ENCODE measurements at regions not wholly inside any gene's neighbourhood (a gene's known extent, or its start where the extent isn't known, plus 50 kb on each side); places are given as distances from the start of the nearest gene placed in this dataset.

DNA sequence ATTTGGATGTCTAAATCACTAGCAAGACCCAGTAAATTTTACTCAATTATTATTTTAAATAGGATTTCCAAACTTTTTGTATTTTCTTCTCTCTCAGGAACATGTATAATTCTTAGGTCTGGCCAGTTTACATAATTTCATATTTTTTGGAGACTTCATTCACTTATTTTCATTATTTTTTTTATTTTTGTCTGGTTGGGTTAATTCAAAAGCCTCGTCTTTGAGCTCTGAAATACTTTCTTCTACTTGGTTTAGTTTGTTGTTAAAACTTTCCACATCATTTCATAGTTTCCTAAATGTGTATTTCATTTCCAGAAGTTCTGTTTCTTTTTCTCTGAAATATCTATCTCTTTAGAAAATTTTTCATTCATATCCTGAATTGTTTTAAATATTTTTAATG lies 322.9 kb upstream of the SPRY2 start:
- DNase-seq (ENCODE audit: low read depth) = no peak

DNA sequence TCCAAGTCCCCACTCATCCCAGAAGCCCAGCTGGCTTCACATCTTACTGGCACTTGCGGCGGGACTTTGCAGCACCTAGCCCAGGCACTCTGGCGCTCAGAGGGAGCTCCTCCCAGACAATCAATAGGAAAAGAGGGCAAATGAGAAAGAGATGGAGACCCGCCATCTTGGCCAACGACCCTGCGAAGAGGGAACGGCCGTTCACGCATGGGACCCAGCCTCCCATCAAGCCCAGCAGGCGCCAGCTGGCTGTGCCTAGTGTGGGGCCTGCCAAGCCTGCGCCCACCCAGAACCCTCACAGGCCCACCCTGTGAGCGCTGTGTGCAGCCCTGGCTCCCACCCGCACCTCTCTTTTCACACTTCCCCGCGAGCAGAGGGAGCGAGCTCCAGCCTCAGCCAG lies 317.8 kb upstream of the SPRY2 start:
- DNase-seq (ENCODE audit: low read depth) = no peak

DNA sequence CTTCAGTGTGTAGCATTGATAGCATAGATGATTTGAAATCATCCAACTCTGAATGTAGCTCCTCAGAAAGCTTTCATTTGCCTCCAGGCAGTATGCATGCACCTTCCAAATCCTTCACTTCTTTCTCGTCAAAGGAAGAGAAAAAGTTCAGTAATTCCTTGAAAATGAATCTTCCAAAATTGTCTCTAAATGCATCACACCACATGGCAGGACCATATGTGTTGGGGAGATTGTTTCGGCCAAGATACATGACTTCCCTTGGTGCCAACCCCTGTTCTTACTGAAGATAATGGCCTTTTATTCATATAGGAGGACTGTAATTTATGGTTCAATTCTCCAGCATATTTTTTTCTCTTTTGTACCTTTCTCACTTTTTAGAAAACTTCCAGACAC lies 315.6 kb upstream of the SPRY2 start:
- no peak for DNase-seq (ENCODE audit: low read depth)

DNA sequence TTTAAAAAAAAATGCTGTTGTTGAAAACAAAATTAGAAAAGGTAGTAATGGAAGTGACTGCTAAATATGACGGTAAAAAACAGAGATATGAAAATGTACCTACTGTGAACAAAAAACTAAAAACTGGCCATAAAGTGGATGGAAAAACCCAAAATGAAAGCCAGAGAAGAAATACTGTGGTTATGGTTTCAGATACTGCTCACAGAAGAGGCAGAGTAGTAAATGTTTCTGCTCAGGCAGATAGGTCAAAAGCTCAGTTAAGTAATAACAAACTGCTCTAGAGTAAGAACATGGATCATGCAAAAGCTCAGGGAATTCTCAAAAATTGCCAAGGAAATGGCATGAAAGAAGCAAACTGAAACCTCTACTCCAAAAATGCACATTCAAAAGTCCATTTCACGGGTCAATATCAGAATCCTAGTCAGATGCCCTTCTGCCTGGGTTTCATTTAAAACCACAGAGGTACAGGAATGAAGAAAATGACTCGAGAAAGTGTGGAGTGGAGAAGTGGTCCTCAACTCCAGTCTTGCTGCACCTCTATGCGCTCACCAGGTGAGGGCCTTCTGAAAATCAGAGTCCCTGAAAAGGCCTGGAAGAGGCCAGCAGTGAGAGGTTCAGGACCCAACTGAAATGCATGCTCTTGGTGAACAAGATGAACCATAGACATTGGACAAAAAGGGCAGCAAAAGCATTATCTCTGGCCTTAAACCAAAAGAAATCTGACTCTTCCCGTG lies 315.0 kb upstream of the SPRY2 start:
- DNase-seq (ENCODE audit: low read depth) = no peak

DNA sequence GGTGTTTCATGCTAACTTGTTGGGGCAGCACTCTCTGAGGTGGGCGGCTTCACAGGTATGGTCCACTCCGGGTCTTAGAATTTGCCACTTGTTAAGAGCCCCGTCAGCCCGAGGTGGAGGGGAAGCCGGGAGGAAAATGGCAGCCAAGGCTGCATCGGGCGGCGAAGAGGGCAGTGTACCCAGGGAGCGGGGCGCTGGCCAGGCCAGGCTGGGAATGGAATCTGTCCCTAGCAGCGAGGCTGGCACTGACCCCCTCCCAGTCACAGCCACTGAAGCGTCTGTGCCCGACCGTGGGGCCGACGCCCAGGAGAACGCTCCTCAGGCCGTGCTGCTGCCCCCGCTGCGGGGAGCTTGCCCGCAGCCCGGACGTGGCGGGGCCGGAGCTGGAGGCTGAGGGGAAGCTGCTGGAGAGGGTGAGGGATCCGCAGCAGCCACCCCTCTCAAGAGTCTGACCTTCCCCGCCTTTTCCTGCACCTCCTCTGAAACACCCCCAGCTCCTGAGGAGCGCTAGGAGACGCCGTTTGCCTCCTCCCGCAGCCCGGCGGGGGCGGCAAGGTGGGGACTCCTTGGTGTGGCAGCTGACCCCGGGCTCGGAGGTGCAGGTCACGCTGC lies 313.8 kb upstream of the SPRY2 start:
- DNase-seq (ENCODE audit: low read depth) = no peak

DNA sequence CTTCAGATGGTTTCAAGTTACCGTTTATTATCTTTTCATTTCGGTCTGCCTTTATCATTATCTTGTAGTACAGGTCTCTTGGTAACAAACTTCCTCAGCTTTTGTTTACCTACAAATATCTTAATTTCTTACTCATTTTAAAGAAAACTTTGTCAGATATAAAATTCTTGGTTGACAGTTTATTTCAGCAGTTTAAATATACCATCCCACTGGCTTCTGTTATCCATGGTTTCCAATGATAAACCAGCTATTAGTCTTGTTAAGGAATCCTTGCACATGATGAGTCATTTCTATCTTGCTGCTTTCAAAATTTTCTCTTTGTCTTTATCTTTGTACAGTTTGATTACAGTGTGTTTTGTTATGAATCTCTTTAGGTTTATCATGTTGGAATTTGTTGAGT lies 308.3 kb upstream of the SPRY2 start:
- DNase-seq (ENCODE audit: low read depth) = no peak

DNA sequence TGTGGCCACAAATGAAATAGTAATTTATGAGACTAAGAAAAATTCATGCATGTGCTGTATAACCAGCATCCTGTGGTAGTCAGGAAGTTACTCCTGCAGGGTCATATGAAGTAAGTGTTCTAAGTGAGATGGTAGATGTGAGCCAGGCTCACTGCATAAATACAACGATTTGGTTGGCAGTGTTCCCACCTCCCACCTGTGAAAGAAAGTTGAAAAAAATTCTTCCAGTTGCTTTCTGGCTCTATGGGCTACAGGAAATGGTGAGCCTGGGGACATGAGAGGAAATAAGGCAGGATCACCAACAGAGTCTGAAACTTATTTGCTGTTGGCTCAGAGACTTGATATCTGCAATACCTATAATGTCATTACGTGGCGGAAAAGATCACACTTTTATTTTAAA lies 301.7 kb upstream of the SPRY2 start:
- DNase-seq (ENCODE audit: low read depth) = no peak

DNA sequence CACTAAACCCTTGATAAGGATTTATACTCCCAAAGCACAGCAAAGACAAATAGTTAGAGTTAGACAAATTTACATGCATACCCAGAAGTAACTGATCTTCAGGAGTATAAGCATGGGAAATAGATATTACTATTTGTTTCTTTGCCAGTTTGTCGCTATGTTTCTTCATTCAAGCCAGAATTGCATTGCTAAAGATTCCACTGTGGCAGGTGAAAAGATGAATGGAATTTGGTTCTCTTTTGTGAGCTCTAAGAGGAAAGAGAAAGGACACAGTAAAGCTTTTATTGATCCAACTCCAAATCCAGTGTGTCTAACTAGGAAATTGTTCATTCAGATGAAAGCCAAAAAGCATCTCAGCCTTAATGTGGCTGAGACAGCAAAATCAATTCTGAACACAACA lies 292.3 kb upstream of the SPRY2 start:
- no peak for DNase-seq (ENCODE audit: low read depth)

DNA sequence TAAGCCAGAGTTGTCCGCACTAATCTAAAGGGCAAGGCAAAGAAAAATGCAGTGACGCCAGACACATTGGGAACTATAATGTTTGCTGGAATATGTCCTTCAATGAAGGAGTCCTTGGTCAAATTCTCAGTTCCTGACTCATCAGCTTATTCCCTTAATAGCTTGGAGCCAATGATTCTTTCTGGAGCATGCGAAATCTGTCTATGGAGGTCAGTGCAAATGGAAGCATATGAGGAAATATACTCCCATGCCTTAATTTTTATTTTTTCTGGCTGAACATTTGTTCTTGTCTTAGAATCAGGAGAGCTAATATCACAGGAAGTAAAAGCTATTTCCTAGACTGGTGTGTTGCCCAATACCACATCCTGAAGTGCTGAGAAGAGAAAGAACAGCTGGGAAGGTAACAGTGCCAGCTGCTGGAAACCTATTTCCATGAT lies 289.8 kb upstream of the SPRY2 start:
- no peak for DNase-seq (ENCODE audit: low read depth)

DNA sequence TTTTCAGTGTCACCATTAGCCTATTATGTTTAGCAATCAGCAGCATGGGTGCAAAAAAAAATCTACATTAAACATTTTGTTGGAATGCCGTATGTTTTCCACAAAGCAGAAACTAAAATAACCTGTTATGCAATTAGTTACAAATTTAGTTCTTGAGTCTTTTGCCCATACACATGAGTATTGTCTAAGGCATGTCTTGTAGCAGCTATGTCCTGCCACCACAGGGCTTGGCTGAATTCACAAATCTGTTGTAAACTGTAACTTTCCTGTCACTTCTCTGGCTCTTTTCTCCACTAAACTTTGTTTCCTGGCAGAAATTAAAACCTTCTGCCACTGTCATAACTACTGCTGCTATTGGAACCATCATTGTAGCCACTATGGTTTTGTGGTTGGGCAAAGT lies 277.9 kb upstream of the SPRY2 start:
- no peak for DNase-seq (ENCODE audit: low read depth)

DNA sequence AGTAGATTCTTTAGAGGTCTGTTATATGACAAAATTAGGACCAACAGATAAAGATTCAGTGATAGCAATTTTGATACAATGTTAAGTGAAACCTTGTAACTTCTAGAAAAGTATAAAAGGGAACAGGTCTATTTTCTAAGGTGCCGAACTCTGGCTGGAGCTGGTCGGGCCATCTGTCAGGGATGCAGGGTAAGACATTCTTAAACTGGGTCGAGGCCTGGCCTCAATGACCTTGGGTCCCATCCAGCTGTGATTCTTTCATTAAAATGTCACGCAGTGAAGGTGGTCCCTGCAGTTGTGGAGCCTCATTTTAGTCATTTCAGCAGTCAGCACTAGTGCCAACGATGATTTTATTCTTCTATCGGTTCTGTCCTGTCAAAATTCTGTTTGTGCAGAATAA lies 271.9 kb upstream of the SPRY2 start:
- DNase-seq (ENCODE audit: low read depth) = no peak

DNA sequence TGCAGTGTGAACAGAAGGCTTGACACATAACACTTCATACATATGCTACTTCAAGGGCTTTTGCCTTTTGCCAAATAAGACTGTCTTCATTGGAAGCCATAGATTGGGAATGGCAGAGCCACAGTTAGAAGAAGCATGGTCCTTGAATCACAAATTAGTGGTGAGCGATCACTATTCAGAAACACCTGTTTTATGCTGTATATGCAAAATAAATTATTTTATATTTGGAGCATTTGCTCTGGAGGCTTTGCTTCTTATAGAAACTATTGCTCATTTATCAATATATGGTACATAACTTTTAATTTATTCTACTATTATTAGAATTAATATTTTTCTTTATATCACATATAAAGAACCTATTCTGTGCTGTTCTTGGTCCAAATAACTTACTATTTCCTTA lies 270.4 kb upstream of the SPRY2 start:
- DNase-seq (ENCODE audit: low read depth) = no peak

DNA sequence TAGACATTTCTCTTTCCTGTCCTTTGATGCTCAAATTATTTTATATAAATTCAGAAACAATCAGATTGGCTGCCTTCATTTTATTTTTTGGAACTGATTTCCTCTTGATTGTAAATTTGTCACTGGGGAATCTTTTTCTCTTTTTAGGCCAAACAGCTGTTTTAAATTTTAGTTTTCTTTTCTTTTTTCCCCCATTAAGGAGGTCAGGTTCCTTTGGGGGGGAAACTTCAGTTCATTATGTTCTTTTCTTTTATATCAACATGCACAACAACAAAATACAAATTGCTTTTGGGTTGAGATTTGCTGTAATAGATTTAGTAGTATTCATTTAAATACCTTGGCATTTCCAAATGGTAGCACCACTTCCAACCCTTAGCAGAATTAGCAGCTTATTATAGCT lies 264.8 kb upstream of the SPRY2 start:
- no peak for DNase-seq (ENCODE audit: low read depth)

DNA sequence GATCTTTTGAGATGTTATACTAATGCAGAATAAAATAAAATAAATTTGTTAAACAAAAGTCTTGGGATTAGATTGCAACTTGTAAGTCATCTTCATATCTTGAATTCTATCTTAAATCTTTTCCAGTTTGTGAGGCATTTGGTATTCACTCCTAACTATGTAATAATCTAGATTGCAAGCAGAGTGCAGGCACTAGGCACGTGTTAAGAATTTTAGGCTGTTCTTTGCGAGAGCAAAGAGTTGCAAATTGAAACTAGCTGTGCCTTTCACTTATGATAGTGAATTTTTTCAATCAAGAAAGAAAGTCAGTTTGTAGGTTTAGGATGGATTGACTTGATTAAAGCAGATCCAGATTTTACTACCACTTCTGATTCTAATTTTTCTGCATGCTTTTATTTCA lies 264.1 kb upstream of the SPRY2 start:
- DNase-seq (ENCODE audit: low read depth) = no peak

DNA sequence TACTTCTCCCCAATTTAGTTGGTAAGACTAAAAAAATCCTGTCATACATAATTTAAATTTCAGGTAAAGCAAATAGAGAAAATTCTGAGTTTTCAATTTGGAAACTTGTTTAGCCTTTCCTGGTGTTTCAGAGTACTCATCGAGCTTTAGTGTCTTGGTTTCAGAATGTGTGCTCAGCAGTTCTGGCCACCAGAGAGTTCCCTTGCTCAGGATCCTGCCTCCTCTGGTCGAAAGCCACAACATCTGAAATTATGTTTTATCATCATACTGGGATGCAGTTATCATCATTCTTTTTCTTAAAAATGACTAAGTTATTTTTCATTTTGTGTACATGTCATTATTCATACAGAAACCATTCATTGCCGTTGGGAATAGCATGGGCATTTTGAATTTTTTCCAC lies 263.2 kb upstream of the SPRY2 start:
- DNase-seq (ENCODE audit: low read depth) = no peak

DNA sequence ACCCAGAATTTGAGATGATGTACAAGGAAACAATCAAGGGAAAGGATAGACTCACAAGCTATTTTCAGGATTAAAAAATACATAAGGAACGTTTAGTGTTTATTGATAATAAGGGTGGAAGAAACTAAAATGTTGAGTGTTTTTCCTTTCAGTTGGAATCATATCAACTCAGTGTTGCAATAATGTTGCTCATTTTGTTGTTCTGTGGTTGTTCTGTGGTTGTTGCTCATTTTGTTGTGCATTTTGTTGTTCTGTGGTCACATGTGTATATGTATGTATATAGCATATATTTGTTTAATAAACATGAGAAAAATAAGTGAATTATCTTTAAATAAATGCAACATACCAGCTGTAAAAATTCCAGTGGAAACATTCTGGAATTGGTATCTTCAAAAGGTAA lies 262.4 kb upstream of the SPRY2 start:
- no peak for DNase-seq (ENCODE audit: low read depth)

DNA sequence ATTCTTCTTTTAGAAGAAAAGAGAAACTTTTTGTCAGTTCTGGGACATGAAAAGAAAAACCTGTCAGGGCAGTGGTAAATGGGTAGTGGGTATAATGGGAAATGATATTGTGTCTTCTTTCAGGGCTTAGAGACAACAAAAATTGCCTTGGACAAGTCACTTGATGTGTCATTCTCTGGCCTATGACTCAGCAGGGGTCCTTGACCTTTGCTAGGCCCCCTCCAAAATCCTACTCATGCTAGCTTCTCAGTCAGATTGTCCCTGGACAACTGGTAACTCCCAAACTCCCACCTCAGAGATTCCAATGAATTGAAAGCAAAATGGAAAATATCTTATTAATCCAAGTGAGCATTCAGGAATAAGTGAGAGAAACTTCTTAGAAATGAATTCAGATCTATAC lies 258.8 kb upstream of the SPRY2 start:
- no peak for DNase-seq (ENCODE audit: low read depth)

DNA sequence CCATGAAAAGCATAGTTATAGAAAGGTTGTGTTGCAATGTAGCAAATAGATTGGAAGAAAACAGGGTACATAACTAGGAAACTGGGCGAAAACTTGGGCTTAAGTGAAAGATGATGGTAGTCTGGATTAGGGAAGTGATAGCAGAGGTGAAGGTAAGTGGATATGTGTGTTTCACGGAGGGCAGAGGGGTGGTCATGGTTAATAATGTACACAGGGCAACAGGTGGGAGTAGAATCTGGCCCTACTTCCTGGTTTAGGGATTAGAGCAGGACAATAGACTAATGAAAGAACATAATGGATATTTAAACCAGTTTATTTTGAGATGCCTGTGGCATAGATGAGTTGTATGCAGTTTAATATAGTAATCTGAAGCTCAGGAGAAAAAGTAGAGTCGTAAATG lies 257.3 kb upstream of the SPRY2 start:
- no peak for DNase-seq (ENCODE audit: low read depth)

DNA sequence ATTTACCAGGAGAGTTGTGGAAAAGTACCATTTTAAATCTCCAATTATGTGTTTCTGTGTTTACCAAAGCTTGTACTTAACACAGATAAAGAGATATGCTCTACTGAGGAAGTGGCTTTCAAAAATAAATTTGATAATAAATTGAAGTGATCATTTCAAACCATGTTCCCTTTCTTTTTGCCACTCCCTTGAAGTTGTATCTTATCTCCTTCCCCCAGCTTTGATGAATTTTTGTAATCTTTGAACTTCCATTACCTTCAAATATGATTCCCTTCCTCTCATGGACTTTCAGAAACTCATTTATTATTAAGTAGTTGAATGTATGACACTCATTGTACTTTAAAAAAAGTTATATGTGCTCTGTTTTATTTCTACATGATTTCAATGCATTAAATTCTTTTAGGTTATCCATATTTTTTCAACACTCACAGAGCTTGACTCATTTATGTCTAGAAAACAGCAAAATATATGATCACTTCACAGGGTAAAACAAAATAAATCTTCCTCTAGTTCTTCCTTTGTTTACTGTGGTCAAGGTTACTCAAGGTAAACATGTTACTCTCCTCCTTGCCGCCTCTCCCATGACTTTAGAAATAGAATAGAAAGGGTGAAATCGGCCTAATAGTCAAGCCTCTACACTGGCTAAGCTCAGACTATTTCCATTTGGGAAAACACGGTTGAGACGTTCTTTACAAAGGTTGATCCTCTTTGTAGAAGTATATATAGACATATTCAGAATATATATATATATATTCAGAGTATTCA lies 251.2 kb upstream of the SPRY2 start:
- no peak for DNase-seq (ENCODE audit: low read depth)

DNA sequence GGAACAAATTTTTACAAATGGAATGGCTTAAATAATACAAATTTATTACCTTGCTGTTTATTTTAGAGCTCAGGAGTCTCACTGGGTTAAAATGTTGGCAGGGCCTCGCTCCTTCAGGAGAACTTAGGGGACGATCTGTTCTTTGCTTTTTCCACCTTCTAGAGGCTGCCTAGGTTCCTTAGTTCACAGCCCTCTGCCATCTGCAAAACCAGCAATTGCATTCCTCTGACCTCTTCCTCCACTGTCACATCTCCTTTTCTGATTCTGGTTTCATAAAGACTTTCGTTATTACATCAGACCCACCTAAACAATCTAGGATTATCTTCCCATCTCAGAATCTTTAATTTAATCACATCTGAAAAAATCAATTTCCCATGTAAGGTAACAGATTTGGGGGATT lies 249.6 kb upstream of the SPRY2 start:
- DNase-seq (ENCODE audit: low read depth) = no peak

DNA sequence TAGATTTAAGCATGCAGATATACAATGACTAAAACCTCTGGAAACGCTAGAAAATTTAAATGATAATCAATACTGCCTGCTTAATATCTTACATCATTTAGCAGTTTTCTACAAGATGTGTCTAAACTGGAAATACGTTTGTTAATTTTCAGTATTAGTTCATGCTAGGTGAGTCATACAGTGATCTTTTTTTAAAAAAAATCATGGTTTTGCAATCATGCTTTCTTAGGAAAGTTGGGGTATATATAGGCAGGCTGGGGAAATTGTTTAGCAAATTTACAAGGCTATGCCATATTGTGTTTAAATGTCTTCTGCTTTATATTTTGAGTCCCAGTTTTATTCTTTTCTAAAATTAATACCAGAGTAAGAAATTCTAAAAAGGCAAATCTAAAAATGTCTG lies 245.4 kb upstream of the SPRY2 start:
- no peak for DNase-seq (ENCODE audit: low read depth)

DNA sequence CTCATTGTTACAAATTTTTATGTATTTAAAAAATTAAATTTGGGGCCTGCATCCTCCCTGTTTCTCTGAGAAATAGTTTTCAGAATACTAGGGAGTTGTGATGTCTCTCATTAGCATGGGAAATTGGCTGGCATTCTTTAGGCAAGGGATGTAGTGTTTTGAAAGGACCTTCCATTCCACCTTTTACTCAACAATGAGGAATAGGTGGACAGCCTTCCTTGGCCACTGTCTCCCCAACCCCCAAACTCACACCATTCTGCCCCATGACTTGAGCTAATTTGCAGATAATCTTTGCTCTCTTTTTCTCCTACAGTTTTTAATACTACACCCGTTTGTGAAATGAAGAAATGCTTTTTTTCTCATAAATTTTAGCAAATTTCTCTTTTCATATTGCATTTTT lies 244.6 kb upstream of the SPRY2 start:
- DNase-seq (ENCODE audit: low read depth) = no peak

DNA sequence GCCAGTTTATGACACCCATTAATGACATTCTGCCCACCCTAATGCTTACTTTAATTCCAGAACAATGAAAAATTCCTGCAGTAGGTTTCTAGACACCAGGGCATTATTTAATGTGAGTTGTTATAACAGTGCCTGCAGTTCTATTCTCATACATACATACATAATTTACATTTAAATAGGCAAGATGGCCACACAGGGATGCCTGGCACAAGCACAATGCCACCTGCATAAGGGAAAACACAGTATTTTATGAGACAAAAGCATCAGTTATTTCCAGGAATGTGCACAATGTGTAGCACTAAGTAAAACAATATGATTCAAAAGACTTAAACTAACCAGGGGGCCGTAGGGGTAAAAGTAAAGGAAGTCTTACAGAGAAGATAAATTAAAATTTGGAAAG lies 243.9 kb upstream of the SPRY2 start:
- no peak for DNase-seq (ENCODE audit: low read depth)

DNA sequence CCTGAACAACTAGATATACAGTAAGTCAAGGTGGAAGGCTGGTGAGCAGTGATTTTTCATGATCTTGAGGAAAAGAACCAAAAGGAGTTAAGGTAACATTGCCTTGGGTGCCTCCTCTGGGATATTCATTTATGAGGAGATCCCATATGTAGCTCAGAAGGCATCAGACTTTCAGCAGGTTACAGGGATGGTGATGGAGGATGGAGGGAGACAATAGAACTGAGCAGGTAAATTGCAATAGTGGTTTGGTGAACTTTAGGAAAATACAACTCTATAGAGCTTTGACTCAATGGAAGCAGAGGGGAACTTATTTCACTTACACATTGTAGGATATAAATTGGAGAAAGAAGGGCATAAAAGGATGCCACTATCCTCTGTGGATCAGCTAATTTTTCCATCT lies 243.4 kb upstream of the SPRY2 start:
- no peak for DNase-seq (ENCODE audit: low read depth)
